ENCODE measurements at regions not wholly inside any gene's neighbourhood (a gene's known extent, or its start where the extent isn't known, plus 50 kb on each side); places are given as distances from the start of the nearest gene placed in this dataset.

DNA sequence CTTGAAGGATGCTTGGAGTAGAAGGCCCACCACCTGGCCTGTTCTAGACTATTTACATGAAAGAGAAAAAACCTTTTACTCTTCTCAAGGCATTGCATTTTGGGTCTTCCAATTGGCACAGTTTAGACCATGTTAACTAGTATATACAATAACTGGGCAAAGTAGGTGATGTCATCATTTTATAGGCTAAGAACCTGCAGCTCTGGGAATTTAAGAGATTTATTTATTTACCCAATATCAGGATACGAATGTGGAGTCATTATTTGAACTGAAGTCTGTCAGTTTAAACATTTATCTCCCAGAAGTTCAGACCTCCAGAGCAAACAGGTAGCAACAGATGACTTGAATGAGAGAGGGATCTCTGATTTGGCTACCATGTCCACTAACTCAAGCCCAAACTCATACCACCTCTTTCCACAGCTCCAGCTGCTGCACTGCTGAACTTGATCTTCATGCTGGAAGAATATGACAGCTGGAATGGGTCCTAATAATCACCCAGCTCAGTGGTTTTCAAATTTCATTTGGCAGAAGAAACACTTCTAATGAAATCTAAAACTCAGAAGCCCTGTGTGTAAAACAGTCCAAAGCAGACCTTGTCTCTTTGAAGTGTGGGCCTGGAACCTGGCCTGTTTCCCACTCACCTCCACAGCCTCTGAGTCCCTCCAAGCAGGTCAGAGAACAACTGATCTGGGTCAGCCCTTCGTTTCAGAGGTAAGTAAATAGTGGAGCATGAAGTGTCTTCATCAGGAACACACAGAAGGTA is 179.2 kb downstream of the EMP1 start:
- DNase-seq (no peak), ATAC-seq (replicated peaks in 1 of 4) (no peak)
- Mint-ChIP-seq H3K9me3 (peaks cover 0 to 4% (median 3%) of the 10 kb centered on the region in 3 donors), H3K4me3 (no peak overlapping the region), H3K27me3 (peaks cover under 1 to 22% of the 10 kb centered on the region in 2 donors), H3K27ac (no peak overlapping the region), H3K36me3 (no peaks in the 10 kb centered on the region), H3K4me1 (no peaks in the 10 kb centered on the region)
- H3K27me3 ChIP-seq (replicated peaks in 1 of 2; ENCODE audit: control insufficient read depth in 2 of 2, extremely low read depth in 1 of 2, insufficient read depth in 2 of 2, low read length in 1 of 2): peaks cover 0 to 6% of the 10 kb centered on the region in 2 experiments
- ChIA-PET POLR2A (interaction anchor here in 1 of 2 donors (0.6 kb wide), 1 partner anchor 73 kb away, joined by 3 read pairs; no protein-coding TSS in a partner anchor), CTCF (no interaction called here)
- no peak overlapping the region for H3K4me3 ChIP-seq (ENCODE audit: control insufficient read depth in 1 of 2, extremely low read depth in 1 of 2, low read length in 1 of 2)
- H3K36me3 ChIP-seq (ENCODE audit: control insufficient read depth in 2 of 2, extremely low read depth in 1 of 2, insufficient read depth in 1 of 2, low read length in 1 of 2): no peaks in the 10 kb centered on the region
- no peak overlapping the region for H3K27ac ChIP-seq (ENCODE audit: low read length)
- WGBS (ENCODE audit: insufficient coverage): 0% methylated on average over 1 of the region's 2 CpGs
- H3K4me1 ChIP-seq (ENCODE audit: control insufficient read depth in 1 of 2, extremely low read depth in 1 of 2, insufficient read depth in 2 of 2, low read length in 2 of 2): no peaks in the 10 kb centered on the region
- H3K9me3 ChIP-seq: no peaks in the 10 kb centered on the region

DNA sequence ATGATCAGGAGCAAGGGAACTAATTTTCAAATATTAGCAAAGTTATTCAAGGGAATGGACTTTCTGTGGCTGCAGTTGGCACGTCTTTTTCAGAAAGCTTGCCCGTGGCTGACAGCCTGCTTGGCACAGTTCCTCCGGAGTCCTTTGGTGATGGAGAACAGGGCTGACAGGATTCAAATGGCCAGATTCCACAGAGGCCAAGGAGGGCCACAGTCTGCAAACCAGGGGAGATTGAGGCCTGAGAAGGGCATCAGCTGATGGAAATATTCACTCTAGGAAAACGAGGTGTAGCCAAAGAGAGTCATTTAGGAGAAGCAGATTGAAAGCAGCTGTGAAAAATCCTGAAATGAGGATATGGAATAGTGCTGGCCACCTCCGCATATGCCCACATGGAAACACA is 178.3 kb downstream of the EMP1 start:
- no peak overlapping the region for H3K27ac Mint-ChIP-seq
- no peaks in the 10 kb centered on the region for H3K4me1 Mint-ChIP-seq
- peaks cover 0 to 4% (median 3%) of the 10 kb centered on the region in 3 donors for H3K9me3 Mint-ChIP-seq
- no peaks in the 10 kb centered on the region for H3K36me3 ChIP-seq (ENCODE audit: control insufficient read depth in 2 of 2, extremely low read depth in 1 of 2, insufficient read depth in 1 of 2, low read length in 1 of 2)
- CTCF ChIA-PET: no interaction called here
- no peaks in the 10 kb centered on the region for H3K36me3 Mint-ChIP-seq
- WGBS (ENCODE audit: insufficient coverage): 80% methylated on average over 3 of the region's 5 CpGs
- no peak overlapping the region for H3K4me3 Mint-ChIP-seq
- H3K4me3 ChIP-seq (ENCODE audit: control insufficient read depth in 1 of 2, extremely low read depth in 1 of 2, low read length in 1 of 2): no peak overlapping the region
- H3K9me3 ChIP-seq: no peaks in the 10 kb centered on the region
- H3K27me3 ChIP-seq (replicated peaks in 1 of 2; ENCODE audit: control insufficient read depth in 2 of 2, extremely low read depth in 1 of 2, insufficient read depth in 2 of 2, low read length in 1 of 2): peaks cover 0 to 6% of the 10 kb centered on the region in 2 experiments
- peaks cover 0 to 21% of the 10 kb centered on the region in 2 donors for H3K27me3 Mint-ChIP-seq
- ATAC-seq (replicated peaks in 1 of 4): no peak
- DNase-seq: no peak
- no peak overlapping the region for H3K27ac ChIP-seq (ENCODE audit: low read length)
- POLR2A ChIA-PET: no interaction called here
- no peaks in the 10 kb centered on the region for H3K4me1 ChIP-seq (ENCODE audit: control insufficient read depth in 1 of 2, extremely low read depth in 1 of 2, insufficient read depth in 2 of 2, low read length in 2 of 2)

DNA sequence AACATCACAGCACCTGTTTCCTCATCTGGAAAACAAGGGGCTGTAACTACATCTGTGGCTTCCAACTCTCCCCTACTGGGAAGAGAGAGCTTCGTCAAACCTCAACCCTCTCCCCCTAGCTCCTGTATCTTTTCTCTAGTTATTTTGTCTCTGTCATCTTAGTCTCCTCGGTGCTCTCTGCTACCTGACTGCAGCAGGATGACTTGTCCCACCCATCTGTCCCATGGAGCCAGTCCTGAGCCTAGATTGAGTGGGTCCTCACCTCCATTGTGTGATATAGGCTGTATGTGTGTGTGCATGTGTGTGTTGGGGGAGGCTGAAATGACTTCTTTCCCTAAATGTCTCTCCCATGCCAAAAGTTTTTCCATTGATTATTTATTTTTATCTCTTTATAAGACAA is 177.3 kb downstream of the EMP1 start:
- H3K4me3 Mint-ChIP-seq: no peak overlapping the region
- no peaks in the 10 kb centered on the region for H3K4me1 Mint-ChIP-seq
- no peak overlapping the region for H3K4me3 ChIP-seq (ENCODE audit: control insufficient read depth in 1 of 2, extremely low read depth in 1 of 2, low read length in 1 of 2)
- H3K9me3 ChIP-seq: no peaks in the 10 kb centered on the region
- H3K27me3 ChIP-seq (replicated peaks in 1 of 2; ENCODE audit: control insufficient read depth in 2 of 2, extremely low read depth in 1 of 2, insufficient read depth in 2 of 2, low read length in 1 of 2): peaks cover 0 to 6% of the 10 kb centered on the region in 2 experiments
- H3K9me3 Mint-ChIP-seq: peaks cover 0 to 4% (median 3%) of the 10 kb centered on the region in 3 donors
- 60% methylated on average over 1 of the region's 2 CpGs for WGBS (ENCODE audit: insufficient coverage)
- no peaks in the 10 kb centered on the region for H3K4me1 ChIP-seq (ENCODE audit: control insufficient read depth in 1 of 2, extremely low read depth in 1 of 2, insufficient read depth in 2 of 2, low read length in 2 of 2)
- no peaks in the 10 kb centered on the region for H3K36me3 ChIP-seq (ENCODE audit: control insufficient read depth in 2 of 2, extremely low read depth in 1 of 2, insufficient read depth in 1 of 2, low read length in 1 of 2)
- CTCF ChIA-PET: interaction anchor here in 1 of 2 donors (0.5 kb wide), 1 partner anchor 96 kb away, joined by 4 read pairs; no protein-coding TSS in a partner anchor
- ATAC-seq (replicated peaks in 1 of 4) (no peak), DNase-seq (no peak)
- POLR2A ChIA-PET: no interaction called here
- no peak overlapping the region for H3K27ac Mint-ChIP-seq
- H3K36me3 Mint-ChIP-seq: no peaks in the 10 kb centered on the region
- H3K27me3 Mint-ChIP-seq: peaks cover 0 to 21% of the 10 kb centered on the region in 2 donors
- H3K27ac ChIP-seq (ENCODE audit: low read length): no peak overlapping the region

DNA sequence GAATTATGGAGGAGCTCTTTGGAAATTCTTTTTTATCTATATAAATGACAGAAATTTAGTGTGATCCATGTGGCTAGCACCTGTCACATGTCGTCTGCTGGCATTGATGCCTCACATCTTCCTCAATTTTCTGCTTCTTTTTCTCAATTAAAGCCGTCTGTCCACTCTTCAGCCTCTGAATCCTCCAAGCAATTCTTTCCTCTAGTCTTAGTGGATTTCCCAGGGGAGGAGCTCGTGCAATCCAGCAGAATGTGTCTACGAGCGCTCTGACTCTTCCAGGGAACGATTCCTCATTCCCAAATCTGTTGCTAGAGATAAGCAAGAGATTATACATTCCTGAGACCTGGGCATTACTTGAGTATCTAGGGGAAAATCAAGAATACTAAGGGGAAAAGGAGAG is 176.6 kb downstream of the EMP1 start:
- H3K27ac Mint-ChIP-seq: no peak overlapping the region
- no peak overlapping the region for H3K4me3 Mint-ChIP-seq
- ATAC-seq (replicated peaks in 1 of 4): no peak
- peaks cover 0 to 4% (median 3%) of the 10 kb centered on the region in 3 donors for H3K9me3 Mint-ChIP-seq
- ChIA-PET POLR2A (no interaction called here), CTCF (interaction anchor here in 1 of 2 donors (0.5 kb wide), 1 partner anchor 95 kb away, joined by 4 read pairs; no protein-coding TSS in a partner anchor)
- Histone ChIP-seq H3K4me3 (ENCODE audit: control insufficient read depth in 1 of 2, extremely low read depth in 1 of 2, low read length in 1 of 2) (no peak overlapping the region), H3K27ac (ENCODE audit: low read length) (no peak overlapping the region), H3K4me1 (ENCODE audit: control insufficient read depth in 1 of 2, extremely low read depth in 1 of 2, insufficient read depth in 2 of 2, low read length in 2 of 2) (no peaks in the 10 kb centered on the region), H3K27me3 (replicated peaks in 1 of 2; ENCODE audit: control insufficient read depth in 2 of 2, extremely low read depth in 1 of 2, insufficient read depth in 2 of 2, low read length in 1 of 2) (peaks cover 0 to 5% of the 10 kb centered on the region in 2 experiments), H3K9me3 (no peaks in the 10 kb centered on the region), H3K36me3 (ENCODE audit: control insufficient read depth in 2 of 2, extremely low read depth in 1 of 2, insufficient read depth in 1 of 2, low read length in 1 of 2) (no peaks in the 10 kb centered on the region)
- no CpG with 5 or more reads among the region's 6 CpGs for WGBS (ENCODE audit: insufficient coverage)
- H3K27me3 Mint-ChIP-seq: peaks cover 0 to 18% of the 10 kb centered on the region in 2 donors
- no peaks in the 10 kb centered on the region for H3K36me3 Mint-ChIP-seq
- DNase-seq: no peak
- no peaks in the 10 kb centered on the region for H3K4me1 Mint-ChIP-seq

DNA sequence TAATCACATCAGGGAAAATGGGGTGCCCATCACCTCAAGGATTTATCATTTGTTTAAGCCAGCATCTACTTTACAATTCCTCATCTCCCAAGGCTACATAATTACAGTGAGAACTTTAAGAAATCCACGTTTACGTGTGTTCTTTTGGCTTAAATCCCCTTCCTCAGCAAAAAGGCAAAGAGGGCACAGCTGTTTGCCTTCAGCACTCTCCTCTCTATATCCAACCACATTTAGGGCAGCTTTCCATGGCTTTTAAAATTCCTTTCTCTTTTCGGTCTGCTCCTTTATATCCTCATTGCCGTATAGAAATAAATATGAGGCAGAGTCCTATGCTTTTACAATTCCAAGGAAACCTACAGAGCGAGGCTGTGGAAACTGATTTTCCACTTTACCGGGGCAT is 175.9 kb downstream of the EMP1 start:
- WGBS (ENCODE audit: insufficient coverage): 80% methylated on average over 2 of the region's 6 CpGs
- peaks cover 2 to 18% of the 10 kb centered on the region in 2 donors for H3K27me3 Mint-ChIP-seq
- no peaks in the 10 kb centered on the region for H3K9me3 ChIP-seq
- no peak overlapping the region for H3K27ac ChIP-seq (ENCODE audit: low read length)
- no peaks in the 10 kb centered on the region for H3K36me3 Mint-ChIP-seq
- H3K27me3 ChIP-seq (replicated peaks in 1 of 2; ENCODE audit: control insufficient read depth in 2 of 2, extremely low read depth in 1 of 2, insufficient read depth in 2 of 2, low read length in 1 of 2): peaks cover 0 to 4% of the 10 kb centered on the region in 2 experiments
- H3K9me3 Mint-ChIP-seq: no peaks in the 10 kb centered on the region
- H3K4me1 Mint-ChIP-seq: no peaks in the 10 kb centered on the region
- H3K4me3 ChIP-seq (ENCODE audit: control insufficient read depth in 1 of 2, extremely low read depth in 1 of 2, low read length in 1 of 2): no peak overlapping the region
- H3K36me3 ChIP-seq (ENCODE audit: control insufficient read depth in 2 of 2, extremely low read depth in 1 of 2, insufficient read depth in 1 of 2, low read length in 1 of 2): no peaks in the 10 kb centered on the region
- H3K4me3 Mint-ChIP-seq: no peak overlapping the region
- ChIA-PET CTCF (interaction anchor here in 1 of 2 donors (0.9 kb wide), 1 partner anchor 10 kb away, joined by 4 read pairs; no protein-coding TSS in a partner anchor), POLR2A (no interaction called here)
- no peak overlapping the region for H3K27ac Mint-ChIP-seq
- H3K4me1 ChIP-seq (ENCODE audit: control insufficient read depth in 1 of 2, extremely low read depth in 1 of 2, insufficient read depth in 2 of 2, low read length in 2 of 2): no peaks in the 10 kb centered on the region
- DNase-seq (no peak), ATAC-seq (replicated peaks in 1 of 4) (no peak)

DNA sequence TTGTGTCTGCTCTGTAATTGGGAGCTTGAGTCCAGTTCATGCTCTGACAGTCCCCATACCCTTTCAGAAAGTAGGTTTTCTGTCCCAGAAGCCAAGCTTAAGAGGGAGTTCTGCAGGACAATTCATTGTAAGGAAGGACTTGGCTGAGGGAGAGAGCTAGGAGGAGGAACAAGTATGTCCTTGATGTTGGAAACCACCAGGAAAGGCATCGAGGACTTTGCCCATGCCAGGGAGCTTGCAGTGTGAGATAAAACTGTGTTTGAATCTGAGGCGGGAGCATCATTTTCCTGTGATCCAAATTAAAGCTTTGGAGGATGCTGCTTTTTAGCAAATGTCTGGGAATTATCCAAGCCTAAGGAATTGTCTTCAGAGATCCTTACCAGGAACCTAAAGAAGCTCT is 175.3 kb downstream of the EMP1 start:
- H3K4me3 Mint-ChIP-seq: no peak overlapping the region
- POLR2A ChIA-PET: no interaction called here
- no peaks in the 10 kb centered on the region for H3K4me1 ChIP-seq (ENCODE audit: control insufficient read depth in 1 of 2, extremely low read depth in 1 of 2, insufficient read depth in 2 of 2, low read length in 2 of 2)
- peaks cover 0 to 4% of the 10 kb centered on the region in 2 experiments for H3K27me3 ChIP-seq (replicated peaks in 1 of 2; ENCODE audit: control insufficient read depth in 2 of 2, extremely low read depth in 1 of 2, insufficient read depth in 2 of 2, low read length in 1 of 2)
- no peaks in the 10 kb centered on the region for H3K36me3 Mint-ChIP-seq
- H3K4me3 ChIP-seq (ENCODE audit: control insufficient read depth in 1 of 2, extremely low read depth in 1 of 2, low read length in 1 of 2): no peak overlapping the region
- no peak overlapping the region for H3K27ac ChIP-seq (ENCODE audit: low read length)
- DNase-seq: no peak
- CTCF ChIA-PET: interaction anchor here in 1 of 2 donors (0.9 kb wide), 1 partner anchor 10 kb away, joined by 4 read pairs; no protein-coding TSS in a partner anchor
- H3K36me3 ChIP-seq (ENCODE audit: control insufficient read depth in 2 of 2, extremely low read depth in 1 of 2, insufficient read depth in 1 of 2, low read length in 1 of 2): no peaks in the 10 kb centered on the region
- H3K27ac Mint-ChIP-seq: no peak overlapping the region
- H3K9me3 Mint-ChIP-seq: no peaks in the 10 kb centered on the region
- no peaks in the 10 kb centered on the region for H3K4me1 Mint-ChIP-seq
- no peaks in the 10 kb centered on the region for H3K9me3 ChIP-seq
- 81% methylated on average over 2 of the region's 2 CpGs for WGBS (ENCODE audit: insufficient coverage)
- peaks cover 2 to 22% of the 10 kb centered on the region in 2 donors for H3K27me3 Mint-ChIP-seq
- no peak for ATAC-seq (replicated peaks in 1 of 4)
